ENCODE measurements at regions not wholly inside any gene's neighbourhood (a gene's known extent, or its start where the extent isn't known, plus 50 kb on each side); places are given as distances from the start of the nearest gene placed in this dataset.

DNA sequence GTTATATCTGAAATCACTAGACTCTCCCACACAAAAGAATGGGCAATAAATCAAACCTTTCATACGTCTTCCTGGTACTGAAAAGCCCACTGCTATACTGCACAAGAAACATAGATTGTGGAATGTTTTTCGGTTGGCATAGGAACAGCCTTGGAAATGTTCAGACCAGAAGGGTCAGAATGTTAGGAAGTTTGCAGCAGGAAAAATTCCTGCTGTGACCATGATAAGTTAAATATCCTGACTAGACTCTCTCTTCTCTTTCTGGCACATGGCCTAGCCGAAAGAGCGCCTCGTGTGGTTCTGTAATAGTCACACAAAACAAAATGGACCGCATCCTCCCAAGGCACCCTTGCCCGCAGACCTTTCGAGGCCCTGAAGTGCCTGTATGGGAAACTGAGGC lies 427.2 kb downstream of the COG6 start:
- TF ChIP-seq, protein P1, sequence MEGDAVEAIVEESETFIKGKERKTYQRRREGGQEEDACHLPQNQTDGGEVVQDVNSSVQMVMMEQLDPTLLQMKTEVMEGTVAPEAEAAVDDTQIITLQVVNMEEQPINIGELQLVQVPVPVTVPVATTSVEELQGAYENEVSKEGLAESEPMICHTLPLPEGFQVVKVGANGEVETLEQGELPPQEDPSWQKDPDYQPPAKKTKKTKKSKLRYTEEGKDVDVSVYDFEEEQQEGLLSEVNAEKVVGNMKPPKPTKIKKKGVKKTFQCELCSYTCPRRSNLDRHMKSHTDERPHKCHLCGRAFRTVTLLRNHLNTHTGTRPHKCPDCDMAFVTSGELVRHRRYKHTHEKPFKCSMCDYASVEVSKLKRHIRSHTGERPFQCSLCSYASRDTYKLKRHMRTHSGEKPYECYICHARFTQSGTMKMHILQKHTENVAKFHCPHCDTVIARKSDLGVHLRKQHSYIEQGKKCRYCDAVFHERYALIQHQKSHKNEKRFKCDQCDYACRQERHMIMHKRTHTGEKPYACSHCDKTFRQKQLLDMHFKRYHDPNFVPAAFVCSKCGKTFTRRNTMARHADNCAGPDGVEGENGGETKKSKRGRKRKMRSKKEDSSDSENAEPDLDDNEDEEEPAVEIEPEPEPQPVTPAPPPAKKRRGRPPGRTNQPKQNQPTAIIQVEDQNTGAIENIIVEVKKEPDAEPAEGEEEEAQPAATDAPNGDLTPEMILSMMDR (IDR thresholded peaks at IDR 0.05 in 2 of 3, conservative IDR thresholded peaks at IDR 0.05 in 1 of 3; ENCODE audit: control insufficient read depth in 2 of 3, extremely low read depth in 1 of 3, insufficient read depth in 1 of 3, low read depth in 3 of 3, low read length in 3 of 3), result no peak
- no peak for TF ChIP-seq POLR2A (IDR thresholded peaks at IDR 0.05; ENCODE audit: low read depth, low read length)
- no peak for TF ChIP-seq SMARCA5 (IDR thresholded peaks at IDR 0.05)
- TF ChIP-seq, protein P2, sequence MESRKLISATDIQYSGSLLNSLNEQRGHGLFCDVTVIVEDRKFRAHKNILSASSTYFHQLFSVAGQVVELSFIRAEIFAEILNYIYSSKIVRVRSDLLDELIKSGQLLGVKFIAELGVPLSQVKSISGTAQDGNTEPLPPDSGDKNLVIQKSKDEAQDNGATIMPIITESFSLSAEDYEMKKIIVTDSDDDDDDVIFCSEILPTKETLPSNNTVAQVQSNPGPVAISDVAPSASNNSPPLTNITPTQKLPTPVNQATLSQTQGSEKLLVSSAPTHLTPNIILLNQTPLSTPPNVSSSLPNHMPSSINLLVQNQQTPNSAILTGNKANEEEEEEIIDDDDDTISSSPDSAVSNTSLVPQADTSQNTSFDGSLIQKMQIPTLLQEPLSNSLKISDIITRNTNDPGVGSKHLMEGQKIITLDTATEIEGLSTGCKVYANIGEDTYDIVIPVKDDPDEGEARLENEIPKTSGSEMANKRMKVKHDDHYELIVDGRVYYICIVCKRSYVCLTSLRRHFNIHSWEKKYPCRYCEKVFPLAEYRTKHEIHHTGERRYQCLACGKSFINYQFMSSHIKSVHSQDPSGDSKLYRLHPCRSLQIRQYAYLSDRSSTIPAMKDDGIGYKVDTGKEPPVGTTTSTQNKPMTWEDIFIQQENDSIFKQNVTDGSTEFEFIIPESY (IDR thresholded peaks at IDR 0.05), result no peak
- TF ChIP-seq FOXM1 (IDR thresholded peaks at IDR 0.05; ENCODE audit: low read depth, low read length), result no peak
- no peak for TF ChIP-seq YY1 (IDR thresholded peaks at IDR 0.05; ENCODE audit: low read depth, low read length)
